GM23338 (cell line): ENCODE measurements at regions not wholly inside any gene's neighbourhood (a gene's known extent, or its start where the extent isn't known, plus 50 kb on each side); places are given as distances from the start of the nearest gene placed in this dataset.

Experiments used
- CTCF ChIP-seq, 2 experiments: fragments of 200-600 bp in 1 of 2; sonication (generic) in 1 of 2; conservative IDR thresholded peaks; 2 replicates each; pipeline versions ENCODE4 v1.5.1 to v1.6.1; 2016 to 2017; ENCODE audit warnings: antibody characterized with exemption in 2 of 2, low read depth in 2 of 2, mild to moderate bottlenecking in 2 of 2, moderate library complexity in 1 of 2
- EZH2 ChIP-seq: fragments of 200-600 bp; sonication (generic); IDR thresholded peaks from one replicate; pipeline ENCODE4 v1.8.0; 2017; ENCODE audit warnings: antibody characterized with exemption, mild to moderate bottlenecking, low read depth; ENCODE audit not compliant: unreplicated experiment
- POLR2AphosphoS5 ChIP-seq: IDR thresholded peaks from 2 replicates; pipeline ENCODE4 v1.6.1; 2016; ENCODE audit warnings: antibody characterized with exemption, low read depth
- REST ChIP-seq: IDR thresholded peaks from one replicate; pipeline ENCODE4 v1.6.1; 2018; ENCODE audit warnings: antibody characterized with exemption; ENCODE audit not compliant: unreplicated experiment
- ZNF114 ChIP-seq: fragments of 250-450 bp; sonication (Bioruptor Pico); IDR thresholded peaks from 2 replicates; pipeline ENCODE4 v1.5.0; 2020; ENCODE audit warnings: mild to moderate bottlenecking, moderate library complexity

GRCh38 chr1:61605607-61606321, 119.2 kb downstream of the TM2D1 start:
- TF ChIP-seq CTCF (conservative IDR thresholded peaks at IDR 0.05; ENCODE audit: low read depth in 2 of 2): no peak
- TF ChIP-seq REST: no peak
- no peak for TF ChIP-seq ZNF114 (CRISPR knock-in tag)
- no peak for TF ChIP-seq EZH2
- TF ChIP-seq POLR2AphosphoS5: no peak
